Stimulated activated CD4-positive, alpha-beta T cell treated with anti-CD3 and anti-CD28 coated beads, TNF-alpha, amount 100 ng/mL, for 24 hours (primary cell): ENCODE measurements at regions not wholly inside any gene's neighbourhood (a gene's known extent, or its start where the extent isn't known, plus 50 kb on each side); places are given as distances from the start of the nearest gene placed in this dataset.

Source experiments
- DNase-seq, 3 experiments: peaks; one replicate each; pipeline ENCODE4 v3.0.0-alpha.2; 2020; ENCODE audit warnings: low read depth in 3 of 3

DNA sequence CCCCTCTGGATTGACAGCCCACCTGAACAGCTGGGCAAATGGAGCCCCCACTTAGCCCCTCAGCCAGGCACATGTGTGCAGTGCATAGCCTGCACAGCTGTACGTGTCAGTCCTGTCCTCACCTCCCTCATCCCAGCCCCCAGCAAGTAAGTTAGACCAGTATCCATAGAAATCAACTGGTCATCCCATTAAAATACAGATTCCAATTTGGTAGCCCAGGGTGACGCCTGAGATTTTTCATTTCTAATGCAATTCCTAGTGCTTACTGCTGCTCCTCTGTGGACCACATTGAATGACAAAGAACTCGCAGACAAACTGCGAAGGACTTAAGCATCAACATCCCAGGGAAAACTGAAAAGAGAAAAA lies 99.0 kb upstream of the GJB5 start:
- DNase-seq = no peak

- no peak for DNase-seq
Observed at GRCh38 chr1:34656299-34656698, 98.5 kb upstream of the GJB5 start.

DNA sequence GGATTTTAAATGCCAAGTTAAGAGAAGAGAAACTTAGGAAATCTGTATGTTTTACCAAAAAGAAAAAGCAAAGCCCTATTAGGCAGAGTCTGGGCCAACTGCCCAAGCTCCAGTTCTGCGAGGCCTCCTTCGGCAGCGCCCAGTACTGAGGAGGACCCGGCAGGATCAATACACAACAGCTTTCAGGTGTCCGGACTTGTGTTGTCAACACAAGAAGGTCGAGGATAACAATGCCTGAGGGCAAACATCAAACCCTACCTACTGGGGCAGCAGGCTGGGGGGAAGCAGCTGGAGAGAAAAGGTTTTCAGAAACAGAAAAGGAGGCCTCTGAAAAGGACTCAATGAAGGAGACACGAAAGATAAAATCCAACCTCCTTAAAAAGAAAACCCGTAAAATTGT lies 98.1 kb upstream of the GJB5 start:
- no peak for DNase-seq

DNA sequence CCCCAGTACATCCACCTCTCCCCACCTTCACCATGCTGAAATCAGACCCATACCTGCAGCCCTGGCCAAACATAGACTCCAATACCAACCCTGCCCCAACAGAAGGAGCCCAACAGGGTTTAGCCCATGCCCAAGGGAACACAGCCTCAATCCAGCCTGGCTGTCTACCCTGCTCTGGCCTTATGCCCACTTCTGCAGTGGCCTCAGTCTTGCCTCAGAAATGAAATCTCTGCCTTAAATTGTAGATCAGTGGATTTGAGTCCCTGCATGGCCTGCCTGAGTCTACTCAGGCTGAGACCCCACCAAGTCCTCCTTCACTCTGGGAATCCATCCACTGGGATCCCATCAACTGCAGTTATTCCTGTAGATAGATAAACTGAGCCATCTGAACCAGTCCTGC lies 97.6 kb upstream of the GJB5 start:
- no peak for DNase-seq

DNA sequence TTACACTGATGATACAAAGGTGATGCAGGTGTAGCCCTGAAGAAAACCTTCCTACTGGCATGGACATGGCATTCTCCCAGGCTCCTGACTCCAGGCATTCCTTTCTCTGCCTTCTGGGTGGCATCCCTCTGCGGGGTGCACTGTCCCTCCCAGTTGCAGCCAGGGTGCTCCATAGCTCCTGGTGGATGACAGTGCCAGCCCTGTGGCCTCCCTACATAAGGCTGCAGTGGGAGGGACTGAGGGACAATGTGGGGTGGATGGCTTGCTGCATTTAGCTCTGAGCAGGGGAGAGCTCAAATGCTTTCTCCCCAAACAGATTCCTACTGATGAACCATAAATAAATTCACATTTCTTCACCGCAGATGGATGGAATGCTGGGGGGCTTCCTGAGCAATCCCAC lies 97.0 kb upstream of the GJB5 start:
- no peak for DNase-seq

GRCh38 chr1:34663031-34663430 lies 91.8 kb upstream of the GJB5 start:
- no peak for DNase-seq

DNA sequence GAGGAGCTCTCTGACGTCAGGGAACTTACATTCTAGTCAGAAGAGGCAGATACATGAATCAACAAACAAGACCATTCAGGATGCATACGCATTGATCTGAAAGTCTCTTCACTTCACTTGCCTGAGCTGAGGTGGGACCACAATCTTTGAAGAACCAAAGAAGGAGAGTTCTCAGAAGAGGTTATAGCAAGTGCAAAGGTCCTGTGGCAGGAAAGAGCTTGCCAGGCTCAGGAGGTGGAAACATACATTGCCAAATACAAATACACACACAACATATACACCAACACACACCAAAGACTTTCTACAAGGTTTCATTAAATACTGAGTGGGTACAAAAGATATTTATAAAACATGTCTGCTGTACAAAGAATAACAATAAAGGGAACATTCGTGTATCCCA lies 86.8 kb upstream of the GJB5 start:
- DNase-seq = no peak

- no peak for DNase-seq
Observed at GRCh38 chr1:34670982-34671381, 83.9 kb upstream of the GJB5 start.

GRCh38 chr1:34671887-34672286 lies 83.0 kb upstream of the GJB5 start:
- DNase-seq = no peak

DNA sequence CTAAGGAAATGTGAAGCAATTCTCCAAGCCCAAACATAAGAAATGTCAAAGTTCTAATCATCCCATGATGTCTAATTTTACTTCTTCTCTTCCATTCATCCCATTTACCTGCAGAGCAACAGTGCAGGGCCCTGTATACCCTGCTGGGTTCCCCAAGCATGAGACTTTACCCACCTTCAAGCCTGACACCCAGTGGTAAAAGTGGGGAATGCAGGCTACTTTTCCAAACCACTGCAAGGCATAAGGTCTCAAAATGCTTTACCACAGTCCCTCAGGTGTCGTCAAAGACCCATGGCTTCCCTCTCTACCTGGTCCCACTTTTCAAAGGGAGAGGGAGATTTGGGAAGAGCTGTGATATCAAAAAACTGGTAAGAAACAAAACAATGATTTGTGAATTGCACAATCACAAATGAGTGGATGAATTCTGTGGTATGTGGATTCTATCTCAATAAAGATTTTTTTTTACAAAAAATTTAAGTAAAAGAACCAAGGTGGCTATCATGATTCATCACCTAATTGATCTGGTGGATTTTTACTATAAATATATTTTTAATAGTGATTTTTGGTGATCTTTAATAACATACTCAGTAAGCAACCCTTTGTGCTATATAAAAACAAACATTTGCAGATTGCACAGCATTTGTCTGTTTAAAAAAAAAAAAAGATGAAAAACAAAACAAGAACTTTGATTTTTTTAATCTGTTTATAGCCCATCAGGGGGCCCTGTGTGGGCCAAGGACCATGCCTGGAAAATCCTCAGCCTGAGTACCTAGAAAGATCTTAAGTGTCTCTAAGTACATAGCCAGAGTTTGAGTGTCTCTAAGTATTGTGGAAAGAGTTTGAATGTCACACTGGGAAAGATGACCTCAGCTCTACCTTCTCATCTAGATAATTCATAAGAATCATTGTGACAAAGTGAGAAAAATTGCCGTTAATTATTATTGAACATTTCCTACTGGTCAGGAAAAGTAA lies 73.1 kb upstream of the GJB5 start:
- peak; percentile 11 to 32 (median 17) for DNase-seq

DNA sequence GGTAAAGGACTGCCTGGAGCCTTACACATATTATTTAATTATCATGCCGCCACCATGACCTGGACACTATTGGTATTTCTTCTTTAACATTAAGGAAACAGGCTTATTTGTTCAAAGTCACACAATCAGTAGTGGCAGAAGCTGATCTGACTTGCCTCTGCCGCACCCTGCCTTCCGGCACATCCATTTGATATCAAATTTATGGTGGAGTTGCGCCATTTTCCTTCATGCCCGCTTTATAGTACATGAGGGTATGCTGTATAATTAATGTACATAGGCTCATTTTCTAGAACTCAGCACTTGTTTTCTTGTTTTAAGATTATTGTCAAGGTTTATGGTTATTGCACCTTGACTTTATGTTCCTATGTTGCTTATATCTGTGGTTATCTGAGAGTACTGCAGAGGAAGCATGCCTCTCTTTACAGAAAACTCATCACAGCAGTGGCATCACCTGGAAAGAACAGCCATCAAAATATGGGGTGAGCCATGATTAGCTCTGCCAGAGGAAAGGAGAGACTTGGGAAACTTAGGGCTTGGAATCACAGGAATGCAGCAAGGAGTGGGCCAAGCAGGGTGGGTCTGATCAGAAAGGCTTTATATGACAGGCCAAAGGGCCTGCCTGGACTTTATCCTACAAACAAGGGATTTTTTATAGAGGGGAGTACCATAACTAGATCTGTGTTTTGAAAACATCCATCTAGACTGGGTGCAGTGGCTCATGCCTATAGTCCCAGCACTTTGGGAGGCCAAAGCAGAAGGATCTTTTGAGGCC lies 72.2 kb upstream of the GJB5 start:
- DNase-seq = no peak

DNA sequence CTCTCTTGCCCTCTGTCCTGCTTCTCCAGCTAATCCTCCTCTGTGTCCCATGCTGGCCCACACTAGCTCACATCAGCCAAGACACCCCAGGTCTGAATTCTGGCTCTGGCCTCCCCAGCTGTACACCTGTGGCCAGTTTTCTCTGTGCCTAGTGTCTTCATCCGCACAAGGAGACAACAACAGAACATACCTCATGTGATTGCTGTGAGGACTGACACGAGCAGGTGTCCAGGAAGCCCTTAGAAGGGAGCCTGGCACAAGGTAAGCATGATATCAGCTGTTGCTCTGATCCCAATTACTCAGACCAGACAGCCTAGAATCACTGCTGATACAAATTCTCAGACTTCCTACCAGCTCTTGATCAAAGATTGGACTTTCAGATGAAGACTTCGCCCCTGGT lies 71.2 kb upstream of the GJB5 start:
- no peak for DNase-seq

DNA sequence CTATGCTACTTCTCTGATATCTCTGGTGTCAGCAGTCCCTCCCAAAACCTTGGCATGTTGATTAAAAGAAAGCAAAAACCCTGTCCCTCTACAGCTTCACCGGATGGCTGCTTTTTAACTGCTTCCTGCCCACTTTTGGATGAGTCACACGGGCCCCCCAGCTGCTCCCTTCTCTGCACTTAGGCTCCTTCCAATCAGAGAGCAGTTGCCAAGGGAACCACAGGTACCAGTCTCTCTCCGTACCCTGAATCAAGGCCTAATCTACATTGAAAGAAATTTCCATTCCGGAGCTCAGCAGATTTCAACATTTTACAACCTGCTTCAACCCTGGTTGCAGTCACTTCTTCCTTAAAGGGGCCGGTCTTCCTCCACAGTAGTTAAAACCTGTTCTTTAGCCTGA lies 70.6 kb upstream of the GJB5 start:
- peak in 1 of 3 experiments; percentile 1 for DNase-seq

DNA sequence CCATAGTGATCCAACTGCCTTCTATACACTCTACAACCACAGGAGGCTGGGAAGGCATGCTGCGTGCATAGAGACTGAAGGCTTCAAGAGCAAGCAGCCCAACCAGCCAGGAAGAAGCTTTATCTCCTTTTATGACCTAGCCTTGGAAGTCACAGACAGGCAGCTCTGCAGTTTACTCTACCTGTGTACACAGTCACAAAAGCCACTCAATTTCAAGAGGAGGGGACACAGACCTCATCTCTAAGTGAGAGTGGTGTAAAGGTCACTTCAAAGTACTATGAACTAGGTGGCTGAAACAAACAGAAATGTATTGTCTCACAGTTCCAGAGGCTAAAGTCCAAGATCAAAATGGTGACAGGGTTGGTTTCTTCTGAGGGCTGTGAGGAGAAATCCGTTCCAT lies 69.6 kb upstream of the GJB5 start:
- no peak for DNase-seq

- DNase-seq = no peak
Observed at GRCh38 chr1:34686531-34686930, 68.3 kb upstream of the GJB5 start.

GRCh38 chr1:34688006-34688741 lies 66.7 kb upstream of the GJB5 start:
- no peak for DNase-seq

DNA sequence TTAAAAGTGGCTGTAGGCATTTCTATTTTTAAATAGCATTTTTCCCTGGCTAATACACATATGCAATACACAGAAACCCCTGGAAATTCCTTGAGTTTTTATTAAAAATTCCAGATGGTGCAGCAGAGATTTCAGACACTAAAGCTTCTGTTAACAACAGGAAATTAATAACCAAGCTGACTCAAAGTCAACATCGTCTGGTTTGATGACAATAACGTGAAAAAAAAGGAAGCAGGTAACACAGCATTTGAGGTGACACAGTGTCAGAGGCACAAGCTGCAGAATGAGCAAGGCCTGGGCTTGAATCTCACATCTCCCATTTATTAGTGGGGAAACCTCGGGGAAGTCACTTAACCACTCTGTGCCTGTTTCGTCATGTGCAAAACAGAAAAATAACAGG lies 64.6 kb upstream of the GJB5 start:
- no peak for DNase-seq

- DNase-seq = no peak
Observed at GRCh38 chr1:34693081-34693480, 61.8 kb upstream of the GJB5 start.

DNA sequence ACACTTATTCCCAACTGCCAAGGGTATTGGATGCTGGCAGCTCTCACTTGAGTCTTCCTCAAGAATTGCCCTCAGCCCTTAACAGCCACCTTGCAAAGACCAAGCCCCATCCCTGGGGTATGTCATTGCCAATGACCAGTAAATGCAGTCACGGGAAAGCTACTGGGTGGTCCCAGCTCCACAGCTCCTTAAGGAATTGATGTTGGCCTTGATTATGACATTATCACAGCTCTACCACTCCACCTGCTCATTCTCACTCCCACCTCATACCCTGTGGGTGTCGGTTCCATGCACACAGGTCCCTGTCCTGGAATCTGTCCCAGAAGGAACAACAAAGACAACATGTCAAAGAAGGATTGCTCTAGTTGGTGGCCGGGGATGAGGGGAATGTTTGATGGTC lies 60.5 kb upstream of the GJB5 start:
- DNase-seq = no peak

- no peak for DNase-seq
Observed at GRCh38 chr1:34695580-34695979, 59.3 kb upstream of the GJB5 start.

GRCh38 chr1:34696230-34696629 lies 58.6 kb upstream of the GJB5 start:
- DNase-seq = no peak

DNA sequence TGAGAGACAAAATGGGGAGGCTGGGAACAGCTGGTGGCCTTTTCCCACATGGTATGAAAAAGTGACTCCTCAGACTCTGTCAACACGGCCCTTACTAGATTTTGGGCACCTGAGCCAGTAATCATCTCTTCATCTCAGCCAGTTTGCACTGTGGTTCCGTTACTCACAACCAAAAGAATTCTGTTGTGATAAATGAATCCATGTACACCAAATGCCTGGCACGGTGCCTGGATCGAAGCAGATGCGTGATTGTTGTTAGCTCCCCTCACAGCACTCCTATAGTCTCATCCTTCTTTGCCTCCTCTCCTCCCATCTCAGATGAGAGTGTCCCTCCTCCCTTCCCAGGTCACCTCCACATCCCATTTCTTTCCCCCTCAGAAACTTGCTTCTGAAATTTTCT lies 57.9 kb upstream of the GJB5 start:
- no peak for DNase-seq
